Activated naive CD8-positive, alpha-beta T cell treated with anti-CD3 and anti-CD28 coated beads for 36 hours (primary cell): ENCODE measurements at regions not wholly inside any gene's neighbourhood (a gene's known extent, or its start where the extent isn't known, plus 50 kb on each side); places are given as distances from the start of the nearest gene placed in this dataset.
"Not testable (repeated sequence)": the region's sequence is repeated elsewhere in the genome, so short reads cannot be mapped to it uniquely, and the experiment has no call there.

Experiments used
- DNase-seq: peaks from one replicate; pipeline ENCODE4 v3.0.0; 2021
- H3K27ac Mint-ChIP-seq: one replicate; pipeline ENCODE4 v1.8.0; 2022; ENCODE audit warnings: mild to moderate bottlenecking, moderate library complexity, mixed read lengths
- H3K27me3 Mint-ChIP-seq: one replicate; pipeline ENCODE4 v1.8.0; 2022; ENCODE audit warnings: mild to moderate bottlenecking, mixed read lengths
- H3K36me3 Mint-ChIP-seq: one replicate; pipeline ENCODE4 v1.8.0; 2021; ENCODE audit warnings: mild to moderate bottlenecking, mixed read lengths
- H3K4me1 Mint-ChIP-seq: one replicate; pipeline ENCODE4 v1.8.0; 2021; ENCODE audit warnings: mixed read lengths
- H3K4me3 Mint-ChIP-seq: one replicate; pipeline ENCODE4 v1.8.0; 2022; ENCODE audit warnings: mild to moderate bottlenecking, moderate library complexity, mixed read lengths
- H3K9me3 Mint-ChIP-seq: one replicate; pipeline ENCODE4 v1.8.0; 2022; ENCODE audit warnings: mixed read lengths

DNA sequence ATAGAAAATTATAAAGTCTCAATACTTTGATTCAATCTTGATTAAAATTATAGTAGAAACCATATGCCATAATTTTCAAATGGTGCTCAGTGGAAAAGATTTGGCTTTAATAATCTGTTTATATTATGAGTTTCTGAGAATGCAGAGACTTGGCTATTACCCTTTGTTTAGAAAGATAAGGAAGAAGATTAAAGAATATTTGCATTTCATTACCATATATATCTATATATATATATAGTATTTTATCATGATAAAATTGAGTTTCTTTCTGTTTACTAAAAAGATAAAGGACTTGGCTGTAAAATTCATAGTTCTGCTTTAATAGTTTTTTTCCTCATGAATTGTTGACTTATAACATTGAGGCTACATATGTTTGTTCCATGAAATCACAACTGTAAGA lies 679.3 kb upstream of the MAP3K7 start:
- no peak overlapping the region for H3K27ac Mint-ChIP-seq
- no peak for DNase-seq
- no peaks in the 10 kb centered on the region for H3K27me3 Mint-ChIP-seq
- peaks cover 2% of the 10 kb centered on the region for H3K9me3 Mint-ChIP-seq
- no peaks in the 10 kb centered on the region for H3K4me1 Mint-ChIP-seq
- no peaks in the 10 kb centered on the region for H3K36me3 Mint-ChIP-seq
- no peak overlapping the region for H3K4me3 Mint-ChIP-seq

- H3K36me3 Mint-ChIP-seq = no peaks in the 10 kb centered on the region
- H3K4me3 Mint-ChIP-seq = no peak overlapping the region
- H3K9me3 Mint-ChIP-seq = no peaks in the 10 kb centered on the region
- H3K27ac Mint-ChIP-seq = no peak overlapping the region
- no peaks in the 10 kb centered on the region for H3K4me1 Mint-ChIP-seq
- DNase-seq = no peak
- H3K27me3 Mint-ChIP-seq = no peaks in the 10 kb centered on the region
Observed at GRCh38 chr6:91243436-91243835, 656.6 kb upstream of the MAP3K7 start.

GRCh38 chr6:91242614-91242949 lies 655.7 kb upstream of the MAP3K7 start:
- H3K4me3 Mint-ChIP-seq = no peak overlapping the region
- H3K4me1 Mint-ChIP-seq = no peaks in the 10 kb centered on the region
- H3K27ac Mint-ChIP-seq = no peak overlapping the region
- DNase-seq = no peak
- no peaks in the 10 kb centered on the region for H3K36me3 Mint-ChIP-seq
- no peaks in the 10 kb centered on the region for H3K9me3 Mint-ChIP-seq
- H3K27me3 Mint-ChIP-seq = no peaks in the 10 kb centered on the region

DNA sequence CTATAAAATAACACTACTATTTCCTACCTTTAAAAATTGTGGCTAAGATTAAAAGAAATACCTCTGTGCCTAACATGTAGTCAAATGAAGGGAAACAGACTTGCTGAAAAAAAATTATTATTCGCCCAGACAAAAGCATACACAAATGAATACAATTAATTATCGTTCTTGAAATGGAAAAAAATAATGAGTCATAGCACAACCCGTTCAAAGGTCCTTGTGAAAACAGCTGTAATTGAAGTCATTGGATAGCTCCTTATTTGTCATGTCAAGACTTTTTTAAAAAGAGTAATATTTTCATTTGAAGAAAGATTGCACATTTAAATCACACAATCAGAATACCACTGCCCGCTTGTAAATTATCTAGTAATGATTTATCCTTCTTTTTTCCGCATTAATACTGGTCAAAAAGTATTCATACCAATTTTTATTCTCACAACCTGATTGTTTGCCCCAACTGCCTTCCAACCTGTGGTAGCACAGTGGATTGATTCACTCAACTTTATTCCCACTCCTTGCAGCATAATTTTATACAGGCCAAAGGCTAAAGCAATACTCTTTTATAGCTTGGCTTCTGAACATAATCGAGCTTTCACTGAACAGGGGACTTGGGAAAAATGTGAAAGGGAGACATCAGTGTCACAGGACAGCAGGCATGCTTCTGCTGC lies 655.2 kb upstream of the MAP3K7 start:
- Mint-ChIP-seq H3K4me3 (no peak overlapping the region), H3K9me3 (no peaks in the 10 kb centered on the region), H3K27me3 (no peaks in the 10 kb centered on the region), H3K36me3 (no peaks in the 10 kb centered on the region), H3K4me1 (no peaks in the 10 kb centered on the region), H3K27ac (no peak overlapping the region)
- DNase-seq = no peak

DNA sequence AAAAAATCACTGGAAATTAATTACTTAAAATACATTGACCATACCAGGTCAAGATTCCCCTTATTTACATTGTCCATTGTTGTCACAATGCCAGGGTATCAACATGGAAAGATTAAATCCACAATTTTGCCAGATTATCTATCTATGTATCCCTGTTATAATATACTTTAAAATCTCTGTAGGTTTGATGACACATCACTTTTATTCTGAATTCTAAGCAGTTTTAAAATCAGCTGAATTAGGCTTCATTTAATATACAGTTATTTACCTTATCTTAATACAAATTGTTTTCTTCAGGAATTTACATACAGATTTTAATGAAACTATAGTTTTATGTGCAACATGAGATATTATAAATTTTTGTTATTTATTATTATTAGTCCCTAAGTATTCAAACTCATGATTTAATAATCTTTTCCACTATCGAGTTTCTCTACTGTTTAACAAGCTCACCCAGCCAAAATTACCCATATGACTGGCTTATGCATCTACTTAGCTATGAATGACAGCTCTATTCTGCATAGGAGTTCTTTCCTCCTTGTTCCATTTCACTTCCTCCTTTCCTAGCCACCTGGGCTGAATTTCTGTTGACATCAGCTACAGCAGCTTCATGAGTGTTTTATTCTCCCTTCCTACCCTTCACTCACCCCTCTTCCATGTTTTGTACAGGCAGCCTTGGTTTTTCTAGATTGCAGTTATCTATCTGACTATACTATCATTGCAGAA lies 654.2 kb upstream of the MAP3K7 start:
- no peak for DNase-seq
- Mint-ChIP-seq H3K27ac (no peak overlapping the region), H3K9me3 (no peaks in the 10 kb centered on the region), H3K27me3 (no peaks in the 10 kb centered on the region), H3K36me3 (no peaks in the 10 kb centered on the region), H3K4me3 (no peak overlapping the region), H3K4me1 (no peaks in the 10 kb centered on the region)

DNA sequence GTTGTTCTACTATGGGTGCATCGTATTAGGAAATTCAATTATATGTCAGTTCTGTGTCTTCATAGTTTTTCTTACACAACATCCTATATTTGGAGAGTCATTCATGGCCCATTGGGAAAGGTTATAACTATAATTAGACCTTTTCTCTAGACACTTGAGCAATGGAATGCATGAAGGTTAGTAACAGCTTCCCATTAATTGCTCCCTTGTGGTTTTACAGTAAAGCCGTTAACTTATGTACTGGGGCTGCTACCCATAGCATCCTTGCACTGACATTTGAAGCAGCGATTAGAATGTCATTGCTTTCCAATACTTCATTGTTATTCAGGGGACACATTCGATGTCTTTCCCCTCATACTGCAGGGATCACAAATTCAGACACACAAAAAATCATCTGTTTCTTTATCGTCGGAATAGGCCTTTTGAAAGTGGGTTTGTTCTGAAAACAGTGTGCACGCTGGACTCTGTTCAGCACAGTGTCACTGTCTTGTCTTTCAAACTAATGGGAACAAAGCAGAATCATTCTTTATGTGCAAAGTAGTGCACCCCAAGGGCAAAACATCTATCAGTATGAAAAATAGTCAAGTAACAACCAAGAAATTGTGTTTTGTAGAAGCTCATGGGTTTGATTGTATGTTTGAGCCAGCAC lies 634.3 kb upstream of the MAP3K7 start:
- Mint-ChIP-seq H3K27ac (no peak overlapping the region), H3K4me3 (no peak overlapping the region), H3K36me3 (no peaks in the 10 kb centered on the region)

DNA sequence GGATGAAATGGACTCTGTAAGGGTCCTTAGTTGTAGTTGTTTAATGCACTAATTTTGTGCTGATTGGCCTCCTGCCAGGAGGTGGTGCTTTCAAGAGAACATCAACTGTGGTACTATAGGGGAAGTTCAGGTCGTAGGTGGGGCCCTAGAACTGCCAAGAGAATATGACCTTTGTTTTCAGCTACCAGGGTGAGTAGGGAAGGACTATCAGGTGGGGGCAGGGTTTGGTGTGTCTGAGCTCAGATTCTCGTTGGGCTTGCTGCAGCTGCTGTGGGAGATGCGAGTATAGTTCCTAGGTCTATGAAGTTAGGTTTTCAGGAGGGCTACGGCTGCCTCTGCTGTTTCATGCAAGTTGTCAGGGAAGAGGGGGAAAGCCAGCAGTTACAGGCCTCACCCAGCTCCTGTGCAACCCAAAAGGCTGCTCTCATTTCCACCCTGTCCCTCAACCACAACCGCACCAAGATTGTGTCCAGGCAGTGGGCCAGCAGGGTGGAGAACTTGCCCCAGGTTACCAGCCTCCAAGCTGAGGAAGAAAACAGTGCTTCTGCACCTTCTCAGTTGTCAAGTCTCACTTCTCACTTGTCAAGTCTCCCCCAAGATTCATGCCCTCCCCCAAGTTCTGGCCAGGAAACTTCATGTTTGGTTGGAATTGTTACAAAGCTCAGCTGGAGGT lies 626.5 kb upstream of the MAP3K7 start:
- H3K27ac Mint-ChIP-seq = no peak overlapping the region
- no peaks in the 10 kb centered on the region for H3K27me3 Mint-ChIP-seq
- no peak overlapping the region for H3K4me3 Mint-ChIP-seq
- H3K4me1 Mint-ChIP-seq = no peaks in the 10 kb centered on the region
- no peaks in the 10 kb centered on the region for H3K36me3 Mint-ChIP-seq
- DNase-seq = no peak
- peaks cover 12% of the 10 kb centered on the region for H3K9me3 Mint-ChIP-seq

More for the DNA sequence above, 634.3 kb upstream of the MAP3K7 start:
- H3K4me1 Mint-ChIP-seq = no peaks in the 10 kb centered on the region
- H3K9me3 Mint-ChIP-seq = no peaks in the 10 kb centered on the region
- peaks cover 4% of the 10 kb centered on the region for H3K27me3 Mint-ChIP-seq
- DNase-seq = no peak

DNA sequence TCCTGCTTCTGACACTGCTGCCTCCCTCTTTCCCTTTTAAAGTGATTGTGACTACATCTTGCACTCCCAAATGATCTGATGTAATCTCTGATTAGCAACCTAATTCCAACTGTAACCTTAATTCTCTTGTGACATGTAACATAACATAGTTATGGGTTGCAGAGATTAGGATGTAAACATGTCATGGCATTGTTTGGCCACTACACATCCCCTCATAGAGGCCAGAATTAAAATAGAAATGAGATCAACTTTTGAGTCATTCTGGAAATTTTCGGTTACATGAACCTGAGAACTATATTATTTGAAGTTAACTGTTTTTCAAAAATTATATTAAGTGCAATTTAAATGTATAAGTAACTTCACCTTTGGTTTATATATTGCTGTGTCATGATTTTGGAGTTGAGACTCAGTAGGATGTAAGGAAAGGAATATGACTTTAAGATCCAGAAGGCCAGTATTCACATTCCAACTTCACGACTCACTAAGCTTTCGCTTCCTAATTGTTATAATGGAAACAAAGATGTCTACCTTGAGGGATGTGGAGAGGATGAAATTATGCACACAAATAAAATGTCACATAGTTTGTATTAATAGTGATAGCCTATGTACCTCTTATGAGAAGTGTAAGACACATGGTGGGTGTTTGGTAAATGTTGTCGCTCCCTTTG lies 611.9 kb upstream of the MAP3K7 start:
- Mint-ChIP-seq H3K36me3 (no peaks in the 10 kb centered on the region), H3K9me3 (peaks cover 1% of the 10 kb centered on the region), H3K27me3 (no peaks in the 10 kb centered on the region), H3K4me1 (no peaks in the 10 kb centered on the region), H3K27ac (no peak overlapping the region), H3K4me3 (no peak overlapping the region)
- DNase-seq = no peak

DNA sequence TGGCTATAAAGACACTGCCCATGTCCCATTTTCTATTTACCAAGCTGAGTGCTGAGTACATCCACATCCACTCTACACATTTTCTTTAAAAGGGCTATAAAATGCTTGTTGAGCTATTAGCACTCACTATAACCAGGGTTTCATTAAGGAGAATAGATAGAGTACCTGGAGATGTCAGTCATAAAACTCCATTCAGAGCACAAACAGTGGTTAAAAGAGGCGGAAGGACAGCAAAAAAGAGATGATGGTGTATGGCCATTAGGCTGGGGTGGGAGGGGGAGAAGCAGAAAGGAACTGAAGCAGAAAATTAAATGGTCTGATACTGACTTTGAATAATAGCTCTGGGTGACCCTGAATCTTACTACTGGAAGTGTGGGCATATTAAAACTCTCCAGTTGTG lies 609.9 kb upstream of the MAP3K7 start:
- no peaks in the 10 kb centered on the region for H3K4me1 Mint-ChIP-seq
- DNase-seq = no peak
- H3K36me3 Mint-ChIP-seq = no peaks in the 10 kb centered on the region
- no peak overlapping the region for H3K27ac Mint-ChIP-seq
- H3K27me3 Mint-ChIP-seq = no peaks in the 10 kb centered on the region
- no peaks in the 10 kb centered on the region for H3K9me3 Mint-ChIP-seq
- no peak overlapping the region for H3K4me3 Mint-ChIP-seq

- no peaks in the 10 kb centered on the region for H3K27me3 Mint-ChIP-seq
Observed at GRCh38 chr6:91193446-91193845, 606.6 kb upstream of the MAP3K7 start.

GRCh38 chr6:91190041-91190440 lies 603.2 kb upstream of the MAP3K7 start:
- not testable (repeated sequence) for H3K36me3 Mint-ChIP-seq, H3K4me3 Mint-ChIP-seq, H3K27me3 Mint-ChIP-seq, H3K4me1 Mint-ChIP-seq, H3K27ac Mint-ChIP-seq, DNase-seq
- H3K9me3 Mint-ChIP-seq = peaks cover 13% of the 10 kb centered on the region

More at GRCh38 chr6:91193446-91193845, 606.6 kb upstream of the MAP3K7 start:
- Mint-ChIP-seq H3K27ac (no peak overlapping the region), H3K36me3 (no peaks in the 10 kb centered on the region), H3K9me3 (peaks cover 8% of the 10 kb centered on the region), H3K4me3 (no peak overlapping the region), H3K4me1 (no peaks in the 10 kb centered on the region)
- DNase-seq = no peak

DNA sequence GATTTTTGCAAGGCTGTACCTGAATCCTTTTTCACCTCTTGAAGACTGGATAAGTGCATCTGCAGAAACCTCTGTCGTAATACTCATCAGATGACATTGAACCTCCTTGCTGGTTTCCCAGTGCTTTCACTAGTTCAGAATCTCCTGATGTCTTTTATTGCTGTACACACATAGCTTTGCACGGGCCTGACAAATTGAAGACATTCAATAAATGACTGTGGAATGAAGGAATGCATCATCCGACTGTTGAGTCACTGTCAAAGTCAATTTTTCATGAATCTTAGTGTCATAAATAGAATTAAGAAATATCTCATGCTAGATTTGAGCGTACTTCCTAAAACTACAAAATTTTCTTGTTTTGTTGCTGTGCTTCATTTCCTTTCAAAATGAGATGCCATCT lies 598.2 kb upstream of the MAP3K7 start:
- H3K9me3 Mint-ChIP-seq = peaks cover 8% of the 10 kb centered on the region
- no peaks in the 10 kb centered on the region for H3K27me3 Mint-ChIP-seq
- no peak overlapping the region for H3K4me3 Mint-ChIP-seq
- no peak overlapping the region for H3K27ac Mint-ChIP-seq
- no peak for DNase-seq
- H3K36me3 Mint-ChIP-seq = no peaks in the 10 kb centered on the region
- no peaks in the 10 kb centered on the region for H3K4me1 Mint-ChIP-seq

- Mint-ChIP-seq H3K4me3 (no peak overlapping the region), H3K27ac (no peak overlapping the region), H3K27me3 (no peaks in the 10 kb centered on the region), H3K36me3 (no peaks in the 10 kb centered on the region), H3K9me3 (no peaks in the 10 kb centered on the region), H3K4me1 (no peaks in the 10 kb centered on the region)
- DNase-seq = no peak
Observed at GRCh38 chr6:91181416-91181815, 594.5 kb upstream of the MAP3K7 start.

DNA sequence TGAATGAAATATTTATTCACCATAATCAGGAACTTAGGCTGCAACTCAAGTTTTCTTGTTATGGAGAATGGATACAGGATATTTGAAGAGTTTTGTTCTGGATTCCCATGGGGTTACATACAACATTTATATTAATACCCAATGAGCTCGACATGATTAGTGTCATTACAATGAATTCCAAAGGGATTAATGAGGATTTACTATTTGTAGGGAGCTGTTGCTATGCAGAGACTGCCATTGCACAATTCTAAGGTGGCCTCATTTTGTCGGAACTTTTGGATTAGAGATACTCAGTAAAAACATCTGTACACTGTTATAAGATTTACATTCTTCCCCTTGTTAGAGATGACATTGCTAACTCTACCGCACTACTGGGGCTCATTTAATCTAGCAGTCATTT lies 586.8 kb upstream of the MAP3K7 start:
- no peaks in the 10 kb centered on the region for H3K36me3 Mint-ChIP-seq
- H3K27ac Mint-ChIP-seq = no peak overlapping the region
- H3K9me3 Mint-ChIP-seq = no peaks in the 10 kb centered on the region
- no peak for DNase-seq
- no peaks in the 10 kb centered on the region for H3K4me1 Mint-ChIP-seq
- no peaks in the 10 kb centered on the region for H3K27me3 Mint-ChIP-seq
- H3K4me3 Mint-ChIP-seq = no peak overlapping the region

DNA sequence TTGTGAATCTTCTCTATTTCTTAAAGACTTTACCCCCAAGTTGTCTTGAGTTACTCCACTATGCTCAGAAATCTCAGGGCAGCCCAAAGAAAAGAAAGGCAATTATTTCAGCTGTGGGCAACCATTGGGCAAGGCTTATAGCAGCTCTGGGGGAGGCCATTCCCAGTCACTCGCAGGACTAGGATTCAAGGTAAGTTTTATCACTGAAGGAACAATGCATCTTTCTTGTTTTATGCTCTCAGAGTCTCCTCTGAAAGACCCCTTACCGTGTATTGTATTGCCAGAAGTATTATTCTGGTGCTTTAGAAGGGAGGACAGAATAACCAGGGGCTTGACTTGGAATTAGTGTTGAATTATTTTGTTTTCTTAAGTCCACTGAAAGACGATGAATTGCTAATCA lies 586.3 kb upstream of the MAP3K7 start:
- Mint-ChIP-seq H3K36me3 (no peaks in the 10 kb centered on the region), H3K4me1 (no peaks in the 10 kb centered on the region), H3K27ac (no peak overlapping the region), H3K4me3 (no peak overlapping the region), H3K9me3 (no peaks in the 10 kb centered on the region), H3K27me3 (no peaks in the 10 kb centered on the region)
- no peak for DNase-seq
